ENCODE measurements at regions not wholly inside any gene's neighbourhood (a gene's known extent, or its start where the extent isn't known, plus 50 kb on each side); places are given as distances from the start of the nearest gene placed in this dataset.

- CTCF ChIA-PET, result no interaction called here
- FAIRE-seq (no peak), DNase-seq (ENCODE audit: low read depth, low spot score) (no peak)
- no TSS peak for BruUV-seq (replicated peaks)
- H4K20me1 ChIP-seq (replicated peaks; ENCODE audit: control insufficient read depth, extremely low read depth, insufficient read depth, low read length), result no peaks in the 10 kb centered on the region
- H2AFZ ChIP-seq (ENCODE audit: low read depth, low read length), result no peak overlapping the region
- no peaks in the 10 kb centered on the region for H3K79me2 ChIP-seq (ENCODE audit: control insufficient read depth, insufficient read depth, low read length)
- H3K9me3 ChIP-seq (replicated peaks; ENCODE audit: control insufficient read depth, insufficient read depth, low read length), result no peaks in the 10 kb centered on the region
- no peak overlapping the region for H3K4me3 ChIP-seq (replicated peaks in 1 of 3; ENCODE audit: insufficient read depth in 1 of 3, low read depth in 1 of 3, low read length in 3 of 3)
- POLR2A ChIA-PET, result no interaction called here
- peaks cover 0 to 7% of the 10 kb centered on the region in 2 experiments for H3K27me3 ChIP-seq (ENCODE audit: control insufficient read depth in 2 of 2, insufficient read depth in 2 of 2, low read length in 2 of 2)
- intact Hi-C loops (cut with micrococcal nuclease) (no loop called here), dilution Hi-C loops (cut with MboI; ENCODE audit: extremely low pct_ligation_motif_present, low sequenced_read_pairs) (no loop called here)
- no peaks in the 10 kb centered on the region for H3K4me1 ChIP-seq (ENCODE audit: control insufficient read depth, extremely low read depth, insufficient read depth, low read length)
- no peak for TF ChIP-seq MYC (IDR thresholded peaks at IDR 0.05; ENCODE audit: low read depth, low read length)
- TF ChIP-seq FOS (IDR thresholded peaks at IDR 0.05; ENCODE audit: borderline replicate concordance, insufficient read depth, low read length), result no peak
- TF ChIP-seq GATA2 (IDR thresholded peaks at IDR 0.05; ENCODE audit: insufficient read depth, insufficient read length, low read depth, low read length), result no peak
- no peak for TF ChIP-seq MAX (IDR thresholded peaks at IDR 0.05; ENCODE audit: insufficient read depth, insufficient read length)
- TF ChIP-seq EZH2 (IDR thresholded peaks at IDR 0.05; ENCODE audit: borderline replicate concordance, low read depth, low read length, severe bottlenecking), result no peak
- TF ChIP-seq JUN (IDR thresholded peaks at IDR 0.05; ENCODE audit: borderline replicate concordance, insufficient read depth, insufficient read length, low read depth), result no peak
- no peak for TF ChIP-seq CTCF (IDR thresholded peaks at IDR 0.05; ENCODE audit: extremely low read depth in 1 of 2, insufficient read depth in 1 of 2, low read depth in 1 of 2, low read length in 2 of 2)
- no peak for TF ChIP-seq POLR2AphosphoS5 (IDR thresholded peaks at IDR 0.05; ENCODE audit: insufficient read depth, low read depth, low read length)
- TF ChIP-seq POLR2A (IDR thresholded peaks at IDR 0.05; ENCODE audit: low read depth, low read length), result no peak
- H3K36me3 ChIP-seq (ENCODE audit: control insufficient read depth in 2 of 2, extremely low read depth in 1 of 2, insufficient read depth in 2 of 2, low read length in 2 of 2), result no peaks in the 10 kb centered on the region
- H3K27ac ChIP-seq (ENCODE audit: insufficient read depth, low read depth, low read length), result no peak overlapping the region
- no peak overlapping the region for H3K9ac ChIP-seq (replicated peaks; ENCODE audit: extremely low read depth, insufficient read depth, low read length)
- no peaks in the 10 kb centered on the region for H3K9me1 ChIP-seq (replicated peaks; ENCODE audit: control insufficient read depth, extremely low read depth, insufficient read depth, low read length)
- no peak overlapping the region for H3K4me2 ChIP-seq (ENCODE audit: insufficient read depth, low read length)
These were observed 53.8 kb upstream of the DCP1A start for GRCh38 chr3:53401154-53401553.

Measured in endothelial cell of umbilical vein (primary cell).